MM.1S (cell line): ENCODE measurements at regions not wholly inside any gene's neighbourhood (a gene's known extent, or its start where the extent isn't known, plus 50 kb on each side); places are given as distances from the start of the nearest gene placed in this dataset.

Experiments
- DNase-seq: peaks from one replicate; pipeline ENCODE4 v3.0.0-alpha.2; 2015
- H2AFZ ChIP-seq: fragments of 300-600 bp; sonication (generic); 2 replicates; pipeline ENCODE4 v1.6.0; 2016; ENCODE audit warnings: antibody characterized with exemption, low read length
- H3F3A ChIP-seq: fragments of 300-600 bp; sonication (generic); 2 replicates; pipeline ENCODE4 v1.6.1; 2016; ENCODE audit warnings: mild to moderate bottlenecking, antibody characterized with exemption, low read length, moderate library complexity, mixed read lengths; ENCODE audit not compliant: insufficient read depth
- H3K27ac ChIP-seq: fragments of 300-600 bp; sonication (generic); 2 replicates; pipeline ENCODE4 v1.5.1; 2016; ENCODE audit warnings: mild to moderate bottlenecking, low read length
- H3K27me3 ChIP-seq: fragments of 300-600 bp; sonication (generic); replicated peaks from 2 replicates; pipeline ENCODE4 v1.6.0; 2016; ENCODE audit warnings: low read length; ENCODE audit not compliant: insufficient read depth
- H3K36me3 ChIP-seq: fragments of 300-600 bp; sonication (generic); replicated peaks from 2 replicates; pipeline ENCODE4 v1.6.1; 2016; ENCODE audit warnings: mild to moderate bottlenecking, low read length, mixed read lengths; ENCODE audit not compliant: insufficient read depth
- H3K4me1 ChIP-seq: fragments of 300-600 bp; sonication (generic); 2 replicates; pipeline ENCODE4 v1.6.1; 2016; ENCODE audit warnings: low read length, mixed read lengths
- H3K4me2 ChIP-seq: fragments of 300-600 bp; sonication (generic); 2 replicates; pipeline ENCODE4 v1.6.0; 2016; ENCODE audit warnings: low read depth, low read length
- H3K4me3 ChIP-seq: fragments of 300-600 bp; sonication (generic); 2 replicates; pipeline ENCODE4 v1.5.1; 2016; ENCODE audit warnings: low read length, mixed read lengths
- H3K79me2 ChIP-seq: fragments of 300-600 bp; sonication (generic); 2 replicates; pipeline ENCODE4 v1.6.1; 2016; ENCODE audit warnings: mixed run types, low read length, mixed read lengths
- H3K9ac ChIP-seq: fragments of 300-600 bp; sonication (generic); 2 replicates; pipeline ENCODE4 v1.6.1; 2016; ENCODE audit warnings: low read length, mixed read lengths
- H3K9me2 ChIP-seq: fragments of 300-600 bp; sonication (generic); replicated peaks from 2 replicates; pipeline ENCODE4 v1.6.1; 2016; ENCODE audit warnings: mild to moderate bottlenecking, low read length, mixed read lengths; ENCODE audit not compliant: insufficient read depth
- H3K9me3 ChIP-seq: fragments of 300-600 bp; sonication (generic); replicated peaks from 2 replicates; pipeline ENCODE4 v1.6.1; 2016; ENCODE audit warnings: mild to moderate bottlenecking, low read length, mixed read lengths; ENCODE audit not compliant: insufficient read depth
- H4K20me1 ChIP-seq: fragments of 300-600 bp; sonication (generic); 2 replicates; pipeline ENCODE4 v1.6.1; 2016; ENCODE audit warnings: mild to moderate bottlenecking, low read length, moderate library complexity, mixed read lengths; ENCODE audit not compliant: insufficient read depth
- CTCF ChIP-seq: fragments of 300-600 bp; sonication (generic); IDR thresholded peaks from 2 replicates; pipeline ENCODE4 v1.5.1; 2016; ENCODE audit warnings: antibody characterized with exemption, low read length, mixed read lengths
- EZH2 ChIP-seq: fragments of 300-600 bp; sonication (generic); optimal IDR thresholded peaks from 2 replicates; pipeline ENCODE3; 2017; ENCODE audit warnings: low read depth, mild to moderate bottlenecking, antibody characterized with exemption, low read length, mixed read lengths
- EZH2phosphoT487 ChIP-seq: fragments of 300-600 bp; sonication (generic); IDR thresholded peaks from 2 replicates; pipeline ENCODE4 v1.6.1; 2018; ENCODE audit warnings: antibody characterized with exemption, low read length

- Histone ChIP-seq H3K4me3 (no peak overlapping the region), H3K27me3 (peaks cover 12% of the 10 kb centered on the region; the same call in 1 of the 2 replicates), H4K20me1 (no peaks in the 10 kb centered on the region), H2AFZ (no peak overlapping the region), H3K9me2 (no peaks in the 10 kb centered on the region), H3F3A (no peaks in the 10 kb centered on the region), H3K9me3 (no peaks in the 10 kb centered on the region), H3K36me3 (no peaks in the 10 kb centered on the region), H3K79me2 (no peaks in the 10 kb centered on the region), H3K4me1 (no peaks in the 10 kb centered on the region), H3K9ac (no peak overlapping the region), H3K4me2 (no peak overlapping the region), H3K27ac (no peak overlapping the region)
- TF ChIP-seq CTCF (no peak), EZH2phosphoT487 (no peak), EZH2 (no peak)
- DNase-seq, result no peak
Observed at GRCh38 chr2:217431577-217432269, 571.1 kb downstream of the TNS1 start.

GRCh38 chr2:217430916-217431576 lies 571.2 kb upstream of the TNP1 start:
- no peaks in the 10 kb centered on the region for H3K79me2 ChIP-seq
- no peak for DNase-seq
- H3K9me3 ChIP-seq, result no peaks in the 10 kb centered on the region
- H3K27ac ChIP-seq, result no peak overlapping the region
- no peak overlapping the region for H2AFZ ChIP-seq
- H3K4me1 ChIP-seq, result no peaks in the 10 kb centered on the region
- H3K27me3 ChIP-seq, result peaks cover 5% of the 10 kb centered on the region; the same call in 1 of the 2 replicates
- no peak overlapping the region for H3K4me2 ChIP-seq
- H4K20me1 ChIP-seq, result no peaks in the 10 kb centered on the region
- TF ChIP-seq EZH2 (no peak), CTCF (no peak), EZH2phosphoT487 (no peak)
- no peak overlapping the region for H3K9ac ChIP-seq
- H3K9me2 ChIP-seq, result no peaks in the 10 kb centered on the region
- H3K36me3 ChIP-seq, result no peaks in the 10 kb centered on the region
- no peak overlapping the region for H3K4me3 ChIP-seq
- H3F3A ChIP-seq, result no peaks in the 10 kb centered on the region

GRCh38 chr2:217429981-217430500 lies 570.2 kb upstream of the TNP1 start:
- TF ChIP-seq CTCF (no peak), EZH2 (no peak), EZH2phosphoT487 (no peak)
- Histone ChIP-seq H3K4me3 (no peak overlapping the region), H3F3A (no peaks in the 10 kb centered on the region), H3K79me2 (no peaks in the 10 kb centered on the region), H3K4me1 (no peaks in the 10 kb centered on the region), H2AFZ (no peak overlapping the region), H3K36me3 (no peaks in the 10 kb centered on the region), H3K9me2 (no peaks in the 10 kb centered on the region), H3K9me3 (no peaks in the 10 kb centered on the region), H3K4me2 (no peak overlapping the region), H3K27me3 (no peaks in the 10 kb centered on the region), H4K20me1 (no peaks in the 10 kb centered on the region), H3K9ac (no peak overlapping the region), H3K27ac (no peak overlapping the region)
- no peak for DNase-seq
